ENCODE measurements at regions not wholly inside any gene's neighbourhood (a gene's known extent, or its start where the extent isn't known, plus 50 kb on each side); places are given as distances from the start of the nearest gene placed in this dataset.

- intact Hi-C loops (cut with micrococcal nuclease), result no loop called here
- H4K20me1 ChIP-seq (ENCODE audit: insufficient read depth, low read length), result no peaks in the 10 kb centered on the region
- no peak overlapping the region for H3K27ac ChIP-seq (ENCODE audit: low read depth in 1 of 2, low read length in 2 of 2)
- H3K9ac ChIP-seq (ENCODE audit: insufficient read depth, low read length, poor library complexity, severe bottlenecking), result no peak overlapping the region
- Mint-ChIP-seq H3K9me3 (peaks cover 8 to 20% (median 11%) of the 10 kb centered on the region in 7 donors), H3K4me1 (no peaks in the 10 kb centered on the region), H3K36me3 (no peaks in the 10 kb centered on the region), H3K27me3 (ENCODE audit: low read depth in 3 of 3) (peaks cover 0 to 4% (median 2%) of the 10 kb centered on the region in 3 donors), H3K4me3 (no peak overlapping the region), H3K27ac (no peak overlapping the region)
- H3K4me3 ChIP-seq (replicated peaks in 1 of 3; ENCODE audit: low read depth in 2 of 3, low read length in 3 of 3), result no peak overlapping the region
- no peaks in the 10 kb centered on the region for H3K79me2 ChIP-seq (ENCODE audit: insufficient read depth, low read length)
- H3K4me2 ChIP-seq (replicated peaks; ENCODE audit: extremely low read depth, low read length, poor library complexity, severe bottlenecking), result no peak overlapping the region
- WGBS (ENCODE audit: insufficient coverage), result 98% methylated on average over 9 of the region's 14 CpGs
- no peak for DNase-seq
- H3K9me3 ChIP-seq (replicated peaks in 1 of 2; ENCODE audit: control insufficient read depth in 1 of 2, insufficient read depth in 1 of 2, low read length in 2 of 2), result peaks cover 4 to 7% of the 10 kb centered on the region in 2 donors
- H3K27me3 ChIP-seq (ENCODE audit: control insufficient read depth in 2 of 2, insufficient read depth in 2 of 2, low read length in 2 of 2), result no peaks in the 10 kb centered on the region
- TF ChIP-seq CTCF (IDR thresholded peaks at IDR 0.05), result no peak
- H3K36me3 ChIP-seq (replicated peaks in 1 of 2; ENCODE audit: control insufficient read depth in 1 of 2, insufficient read depth in 2 of 2, low read length in 2 of 2), result no peaks in the 10 kb centered on the region
- no peak overlapping the region for H2AFZ ChIP-seq (ENCODE audit: insufficient read depth, low read depth, low read length, poor library complexity, severe bottlenecking)
- no peaks in the 10 kb centered on the region for H3K4me1 ChIP-seq (ENCODE audit: control insufficient read depth in 1 of 2, insufficient read depth in 2 of 2, low read length in 2 of 2)
These were observed 266.8 kb downstream of the TEX29 start for GRCh38 chr13:111587249-111587648.

GRCh38 chr13:111589321-111589720 lies 268.9 kb downstream of the TEX29 start:
- H3K4me3 ChIP-seq (replicated peaks in 1 of 3; ENCODE audit: low read depth in 2 of 3, low read length in 3 of 3), result no peak overlapping the region
- Mint-ChIP-seq H3K9me3 (peaks cover 8 to 20% (median 12%) of the 10 kb centered on the region in 7 donors), H3K27ac (no peak overlapping the region), H3K4me1 (no peaks in the 10 kb centered on the region), H3K36me3 (no peaks in the 10 kb centered on the region), H3K27me3 (ENCODE audit: low read depth in 3 of 3) (peaks cover 0 to 4% (median 2%) of the 10 kb centered on the region in 3 donors), H3K4me3 (no peak overlapping the region)
- H3K27ac ChIP-seq (ENCODE audit: low read depth in 1 of 2, low read length in 2 of 2), result no peak overlapping the region
- TF ChIP-seq CTCF (IDR thresholded peaks at IDR 0.05), result no peak
- H3K27me3 ChIP-seq (ENCODE audit: control insufficient read depth in 2 of 2, insufficient read depth in 2 of 2, low read length in 2 of 2), result no peaks in the 10 kb centered on the region
- H2AFZ ChIP-seq (ENCODE audit: insufficient read depth, low read depth, low read length, poor library complexity, severe bottlenecking), result no peak overlapping the region
- intact Hi-C loops (cut with micrococcal nuclease), result no loop called here
- peaks cover 4 to 12% of the 10 kb centered on the region in 2 donors for H3K9me3 ChIP-seq (replicated peaks in 1 of 2; ENCODE audit: control insufficient read depth in 1 of 2, insufficient read depth in 1 of 2, low read length in 2 of 2)
- H3K4me1 ChIP-seq (ENCODE audit: control insufficient read depth in 1 of 2, insufficient read depth in 2 of 2, low read length in 2 of 2), result no peaks in the 10 kb centered on the region
- WGBS (ENCODE audit: insufficient coverage), result 93% methylated on average over 4 of the region's 4 CpGs
- no peak for DNase-seq
- no peaks in the 10 kb centered on the region for H4K20me1 ChIP-seq (ENCODE audit: insufficient read depth, low read length)
- no peaks in the 10 kb centered on the region for H3K36me3 ChIP-seq (replicated peaks in 1 of 2; ENCODE audit: control insufficient read depth in 1 of 2, insufficient read depth in 2 of 2, low read length in 2 of 2)
- H3K4me2 ChIP-seq (replicated peaks; ENCODE audit: extremely low read depth, low read length, poor library complexity, severe bottlenecking), result no peak overlapping the region
- H3K9ac ChIP-seq (ENCODE audit: insufficient read depth, low read length, poor library complexity, severe bottlenecking), result no peak overlapping the region
- no peaks in the 10 kb centered on the region for H3K79me2 ChIP-seq (ENCODE audit: insufficient read depth, low read length)

Measured in CD14-positive monocyte (primary cell).